ENCODE measurements at regions not wholly inside any gene's neighbourhood (a gene's known extent, or its start where the extent isn't known, plus 50 kb on each side); places are given as distances from the start of the nearest gene placed in this dataset.

GRCh38 chr3:166473501-166473900, 636.3 kb upstream of the BCHE start:
- H3K36me3 Mint-ChIP-seq (ENCODE audit: low read depth) = no peaks in the 10 kb centered on the region
- TF ChIP-seq CTCF (IDR thresholded peaks at IDR 0.05) = no peak
- DNase-seq = no peak
- H3K4me3 Mint-ChIP-seq = no peak overlapping the region
- H3K27me3 Mint-ChIP-seq (ENCODE audit: insufficient read depth) = no peaks in the 10 kb centered on the region
- peaks cover 25% of the 10 kb centered on the region for H3K9me3 Mint-ChIP-seq
- no peak overlapping the region for H3K27ac Mint-ChIP-seq
- no peaks in the 10 kb centered on the region for H3K4me1 Mint-ChIP-seq (ENCODE audit: low read depth)

- Mint-ChIP-seq H3K9me3 (peaks cover 13% of the 10 kb centered on the region; the same call in 1 of the 2 replicates), H3K27ac (no peak overlapping the region), H3K4me3 (no peak overlapping the region), H3K4me1 (ENCODE audit: low read depth) (no peaks in the 10 kb centered on the region), H3K36me3 (ENCODE audit: low read depth) (no peaks in the 10 kb centered on the region), H3K27me3 (ENCODE audit: insufficient read depth) (no peaks in the 10 kb centered on the region)
- DNase-seq = no peak
- TF ChIP-seq CTCF (IDR thresholded peaks at IDR 0.05) = no peak
Observed at GRCh38 chr3:166472015-166472414, 634.8 kb upstream of the BCHE start.

GRCh38 chr3:166471074-166471767, 634.0 kb upstream of the BCHE start:
- Mint-ChIP-seq H3K36me3 (ENCODE audit: low read depth) (no peaks in the 10 kb centered on the region), H3K9me3 (peaks cover 13% of the 10 kb centered on the region; the same call in 1 of the 2 replicates), H3K27me3 (ENCODE audit: insufficient read depth) (no peaks in the 10 kb centered on the region), H3K27ac (no peak overlapping the region), H3K4me1 (ENCODE audit: low read depth) (no peaks in the 10 kb centered on the region), H3K4me3 (no peak overlapping the region)
- TF ChIP-seq CTCF (IDR thresholded peaks at IDR 0.05) = no peak
- no peak for DNase-seq

- Mint-ChIP-seq H3K4me3 (no peak overlapping the region), H3K4me1 (ENCODE audit: low read depth) (no peaks in the 10 kb centered on the region), H3K27me3 (ENCODE audit: insufficient read depth) (no peaks in the 10 kb centered on the region), H3K9me3 (peaks cover 18% of the 10 kb centered on the region), H3K36me3 (ENCODE audit: low read depth) (no peaks in the 10 kb centered on the region), H3K27ac (no peak overlapping the region)
- no peak for TF ChIP-seq CTCF (IDR thresholded peaks at IDR 0.05)
- DNase-seq = no peak
Observed at GRCh38 chr3:166462891-166463470, 625.8 kb upstream of the BCHE start.

GRCh38 chr3:166461626-166462025, 624.4 kb upstream of the BCHE start:
- H3K27ac Mint-ChIP-seq = no peak overlapping the region
- H3K4me3 Mint-ChIP-seq = no peak overlapping the region
- peaks cover 31% of the 10 kb centered on the region for H3K9me3 Mint-ChIP-seq
- no peak for DNase-seq
- no peaks in the 10 kb centered on the region for H3K36me3 Mint-ChIP-seq (ENCODE audit: low read depth)
- H3K27me3 Mint-ChIP-seq (ENCODE audit: insufficient read depth) = no peaks in the 10 kb centered on the region
- H3K4me1 Mint-ChIP-seq (ENCODE audit: low read depth) = no peaks in the 10 kb centered on the region
- no peak for TF ChIP-seq CTCF (IDR thresholded peaks at IDR 0.05)

Measured in HFFc6 (cell line).